Gastroesophageal sphincter (tissue), 3 donors: ENCODE measurements at regions not wholly inside any gene's neighbourhood (a gene's known extent, or its start where the extent isn't known, plus 50 kb on each side); places are given as distances from the start of the nearest gene placed in this dataset.

ENCODE experiments used
- POLR2AphosphoS5 ChIP-seq: sonication (generic); formaldehyde crosslinking; IDR thresholded peaks from one replicate; pipeline ENCODE4 v1.6.1; 2017; ENCODE audit warnings: antibody characterized with exemption
- TF ChIP-seq, protein P1 (sequence below), 4 experiments: fragments of 200-600 bp in 2 of 4; fragments of 450-650 bp in 2 of 4; sonication (generic) in 1 of 4; IDR thresholded peaks; one replicate each; pipeline ENCODE4 v1.5.1; 2017 to 2019; ENCODE audit warnings: antibody characterized with exemption in 4 of 4, mild to moderate bottlenecking in 2 of 4, moderate library complexity in 2 of 4

- TF ChIP-seq, protein P1, sequence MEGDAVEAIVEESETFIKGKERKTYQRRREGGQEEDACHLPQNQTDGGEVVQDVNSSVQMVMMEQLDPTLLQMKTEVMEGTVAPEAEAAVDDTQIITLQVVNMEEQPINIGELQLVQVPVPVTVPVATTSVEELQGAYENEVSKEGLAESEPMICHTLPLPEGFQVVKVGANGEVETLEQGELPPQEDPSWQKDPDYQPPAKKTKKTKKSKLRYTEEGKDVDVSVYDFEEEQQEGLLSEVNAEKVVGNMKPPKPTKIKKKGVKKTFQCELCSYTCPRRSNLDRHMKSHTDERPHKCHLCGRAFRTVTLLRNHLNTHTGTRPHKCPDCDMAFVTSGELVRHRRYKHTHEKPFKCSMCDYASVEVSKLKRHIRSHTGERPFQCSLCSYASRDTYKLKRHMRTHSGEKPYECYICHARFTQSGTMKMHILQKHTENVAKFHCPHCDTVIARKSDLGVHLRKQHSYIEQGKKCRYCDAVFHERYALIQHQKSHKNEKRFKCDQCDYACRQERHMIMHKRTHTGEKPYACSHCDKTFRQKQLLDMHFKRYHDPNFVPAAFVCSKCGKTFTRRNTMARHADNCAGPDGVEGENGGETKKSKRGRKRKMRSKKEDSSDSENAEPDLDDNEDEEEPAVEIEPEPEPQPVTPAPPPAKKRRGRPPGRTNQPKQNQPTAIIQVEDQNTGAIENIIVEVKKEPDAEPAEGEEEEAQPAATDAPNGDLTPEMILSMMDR (IDR thresholded peaks at IDR 0.05): no peak
- TF ChIP-seq POLR2AphosphoS5: no peak
Measured at GRCh38 chr1:118337346-118337745, 152.3 kb upstream of the SPAG17 start.
